Left lung (tissue), 4 donors: ENCODE measurements at regions not wholly inside any gene's neighbourhood (a gene's known extent, or its start where the extent isn't known, plus 50 kb on each side); places are given as distances from the start of the nearest gene placed in this dataset.
A peak's percentile ranks its signal among the peaks of the same experiment; 100 is the strongest.

Source experiments
- ATAC-seq: fragments of 200-7000 bp; cut with Tn5 transposase; one replicate; pipeline ENCODE4 v1.9.1; 2020; ENCODE audit warnings: moderate library complexity
- DNase-seq, 4 donors: peaks; one replicate each; pipeline ENCODE4 v3.0.0-alpha.2; 2013 to 2020
- H3K27ac ChIP-seq, 2 donors: fragments of 200-600 bp; sonication (generic) in 1 of 2; one replicate each; pipeline versions ENCODE4 v1.5.0 to v1.8.0; 2020 to 2021
- H3K27me3 ChIP-seq, 2 donors: fragments of 200-600 bp; sonication (generic) in 1 of 2; one replicate each; pipeline versions ENCODE4 v1.5.0 to v1.8.0; 2020 to 2021
- H3K36me3 ChIP-seq, 2 donors: fragments of 200-600 bp; sonication (generic) in 1 of 2; one replicate each; pipeline versions ENCODE4 v1.5.0 to v1.8.0; 2020 to 2021
- H3K4me1 ChIP-seq, 2 donors: fragments of 200-600 bp; one replicate each; pipeline ENCODE4 v1.8.0; 2021
- H3K4me3 ChIP-seq, 2 donors: fragments of 200-600 bp; sonication (generic) in 1 of 2; one replicate each; pipeline versions ENCODE4 v1.5.0 to v1.8.0; 2020 to 2021; ENCODE audit warnings: mild to moderate bottlenecking in 1 of 2
- H3K9me3 ChIP-seq, 2 donors: fragments of 200-600 bp; sonication (generic) in 1 of 2; one replicate each; pipeline versions ENCODE4 v1.5.0 to v1.8.0; 2020 to 2021
- CTCF ChIP-seq, 2 donors: fragments of 200-600 bp; sonication (generic) in 1 of 2; IDR thresholded peaks; one replicate each; pipeline versions ENCODE4 v1.5.0 to v1.8.0; 2021; ENCODE audit warnings: antibody characterized with exemption in 2 of 2
- intact Hi-C, 2 donors: fragments of 100-400 bp; cut with DNase I; formaldehyde crosslinking; loops; one replicate each; pipeline versions ENCODE4 v1.11.2 to v1.14.2; 2022
- donor health status: DM: no; HTN: yes; CAD: no.
- donor health status: DM: no; HTN: no; CAD: no.

GRCh38 chr3:74360406-74360805 is 254.1 kb downstream of the CNTN3 start:
- Histone ChIP-seq H3K4me3 (no peak overlapping the region), H3K4me1 (no peaks in the 10 kb centered on the region), H3K9me3 (no peaks in the 10 kb centered on the region), H3K27me3 (no peaks in the 10 kb centered on the region), H3K36me3 (no peaks in the 10 kb centered on the region), H3K27ac (no peak overlapping the region)
- intact Hi-C loops: no loop called here
- DNase-seq: no peak
- TF ChIP-seq CTCF (IDR thresholded peaks at IDR 0.05): no peak
- ATAC-seq: no peak

GRCh38 chr3:74357881-74358280 is 256.6 kb downstream of the CNTN3 start:
- ATAC-seq (no peak), DNase-seq (peak in 2 of 4 donors; percentile 27 to 41)
- H3K36me3 ChIP-seq: no peaks in the 10 kb centered on the region
- H3K27ac ChIP-seq: no peak overlapping the region
- no peak for TF ChIP-seq CTCF (IDR thresholded peaks at IDR 0.05)
- intact Hi-C loops: no loop called here
- H3K9me3 ChIP-seq: no peaks in the 10 kb centered on the region
- no peaks in the 10 kb centered on the region for H3K27me3 ChIP-seq
- no peaks in the 10 kb centered on the region for H3K4me1 ChIP-seq
- no peak overlapping the region for H3K4me3 ChIP-seq

GRCh38 chr3:74353039-74353438 is 261.4 kb downstream of the CNTN3 start:
- no peaks in the 10 kb centered on the region for H3K9me3 ChIP-seq
- ATAC-seq (no peak), DNase-seq (no peak)
- H3K36me3 ChIP-seq: no peaks in the 10 kb centered on the region
- no peak overlapping the region for H3K4me3 ChIP-seq
- no peak for TF ChIP-seq CTCF (IDR thresholded peaks at IDR 0.05)
- H3K4me1 ChIP-seq: no peaks in the 10 kb centered on the region
- H3K27ac ChIP-seq: no peak overlapping the region
- no peaks in the 10 kb centered on the region for H3K27me3 ChIP-seq
- intact Hi-C loops: no loop called here

- ATAC-seq (no peak), DNase-seq (no peak)
- Histone ChIP-seq H3K27me3 (no peaks in the 10 kb centered on the region), H3K9me3 (no peaks in the 10 kb centered on the region), H3K4me1 (no peaks in the 10 kb centered on the region), H3K27ac (no peak overlapping the region), H3K36me3 (no peaks in the 10 kb centered on the region), H3K4me3 (no peak overlapping the region)
- intact Hi-C loops: no loop called here
- no peak for TF ChIP-seq CTCF (IDR thresholded peaks at IDR 0.05)
These were observed 262.3 kb downstream of the CNTN3 start for GRCh38 chr3:74352166-74352565.

- no peaks in the 10 kb centered on the region for H3K9me3 ChIP-seq
- DNase-seq (peak in 2 of 4 donors; percentile 26 to 52), ATAC-seq (no peak)
- H3K36me3 ChIP-seq: no peaks in the 10 kb centered on the region
- no peak overlapping the region for H3K27ac ChIP-seq
- intact Hi-C loops: no loop called here
- H3K27me3 ChIP-seq: no peaks in the 10 kb centered on the region
- TF ChIP-seq CTCF (IDR thresholded peaks at IDR 0.05): no peak
- H3K4me3 ChIP-seq: no peak overlapping the region
- H3K4me1 ChIP-seq: no peaks in the 10 kb centered on the region
These were observed 263.2 kb downstream of the CNTN3 start for GRCh38 chr3:74351213-74351612.
